ENCODE measurements at regions not wholly inside any gene's neighbourhood (a gene's known extent, or its start where the extent isn't known, plus 50 kb on each side); places are given as distances from the start of the nearest gene placed in this dataset.

- Histone ChIP-seq H4K20me1 (ENCODE audit: insufficient read depth, low read length) (no peaks in the 10 kb centered on the region), H3K4me3 (ENCODE audit: low read depth, low read length, poor library complexity, severe bottlenecking) (no peak overlapping the region), H3F3A (ENCODE audit: insufficient read depth, low read length) (no peaks in the 10 kb centered on the region), H3K9ac (ENCODE audit: low read length) (no peak overlapping the region), H3K79me2 (ENCODE audit: insufficient read depth, low read length) (no peaks in the 10 kb centered on the region), H3K27me3 (ENCODE audit: insufficient read depth, low read length) (no peaks in the 10 kb centered on the region), H3K27ac (ENCODE audit: low read depth, low read length, poor library complexity, severe bottlenecking) (no peak overlapping the region), H3K4me2 (ENCODE audit: low read length) (no peak overlapping the region), H3K9me2 (ENCODE audit: low read depth, low read length) (no peaks in the 10 kb centered on the region), H2AFZ (ENCODE audit: low read length) (no peak overlapping the region), H3K36me3 (ENCODE audit: insufficient read depth, low read length) (no peaks in the 10 kb centered on the region), H3K4me1 (ENCODE audit: insufficient read depth, low read length, severe bottlenecking) (no peaks in the 10 kb centered on the region), H3K9me3 (ENCODE audit: low read length) (no peaks in the 10 kb centered on the region)
- TF ChIP-seq CTCF (IDR thresholded peaks at IDR 0.05; ENCODE audit: low read length) (no peak), EZH2 (IDR thresholded peaks at IDR 0.05; ENCODE audit: borderline replicate concordance, low read length) (no peak)
Measured at GRCh38 chr22:27387561-27387960, 414.0 kb downstream of the MN1 start.

- Histone ChIP-seq H3K27ac (ENCODE audit: low read depth, low read length, poor library complexity, severe bottlenecking) (no peak overlapping the region), H3K9me2 (ENCODE audit: low read depth, low read length) (no peaks in the 10 kb centered on the region), H3K27me3 (ENCODE audit: insufficient read depth, low read length) (no peaks in the 10 kb centered on the region), H3K4me3 (ENCODE audit: low read depth, low read length, poor library complexity, severe bottlenecking) (no peak overlapping the region), H3K36me3 (ENCODE audit: insufficient read depth, low read length) (no peaks in the 10 kb centered on the region), H3K4me1 (ENCODE audit: insufficient read depth, low read length, severe bottlenecking) (no peaks in the 10 kb centered on the region), H3K9me3 (ENCODE audit: low read length) (no peaks in the 10 kb centered on the region), H3K4me2 (ENCODE audit: low read length) (no peak overlapping the region), H3K9ac (ENCODE audit: low read length) (no peak overlapping the region), H4K20me1 (ENCODE audit: insufficient read depth, low read length) (no peaks in the 10 kb centered on the region), H3K79me2 (ENCODE audit: insufficient read depth, low read length) (no peaks in the 10 kb centered on the region), H2AFZ (ENCODE audit: low read length) (no peak overlapping the region), H3F3A (ENCODE audit: insufficient read depth, low read length) (no peaks in the 10 kb centered on the region)
- TF ChIP-seq CTCF (IDR thresholded peaks at IDR 0.05; ENCODE audit: low read length) (no peak), EZH2 (IDR thresholded peaks at IDR 0.05; ENCODE audit: borderline replicate concordance, low read length) (no peak)
Measured at GRCh38 chr22:27388090-27388600, 413.4 kb downstream of the MN1 start.

GRCh38 chr22:27389727-27390075, 411.9 kb downstream of the MN1 start:
- Histone ChIP-seq H2AFZ (ENCODE audit: low read length) (no peak overlapping the region), H3K4me3 (ENCODE audit: low read depth, low read length, poor library complexity, severe bottlenecking) (no peak overlapping the region), H3K36me3 (ENCODE audit: insufficient read depth, low read length) (no peaks in the 10 kb centered on the region), H3K9me3 (ENCODE audit: low read length) (no peaks in the 10 kb centered on the region), H3K27ac (ENCODE audit: low read depth, low read length, poor library complexity, severe bottlenecking) (no peak overlapping the region), H4K20me1 (ENCODE audit: insufficient read depth, low read length) (no peaks in the 10 kb centered on the region), H3F3A (ENCODE audit: insufficient read depth, low read length) (no peaks in the 10 kb centered on the region), H3K9me2 (ENCODE audit: low read depth, low read length) (no peaks in the 10 kb centered on the region), H3K27me3 (ENCODE audit: insufficient read depth, low read length) (no peaks in the 10 kb centered on the region), H3K4me2 (ENCODE audit: low read length) (no peak overlapping the region), H3K9ac (ENCODE audit: low read length) (no peak overlapping the region), H3K4me1 (ENCODE audit: insufficient read depth, low read length, severe bottlenecking) (no peaks in the 10 kb centered on the region), H3K79me2 (ENCODE audit: insufficient read depth, low read length) (no peaks in the 10 kb centered on the region)
- TF ChIP-seq CTCF (IDR thresholded peaks at IDR 0.05; ENCODE audit: low read length) (no peak), EZH2 (IDR thresholded peaks at IDR 0.05; ENCODE audit: borderline replicate concordance, low read length) (no peak)

All from OCI-LY1 (cell line).